ENCODE measurements at regions not wholly inside any gene's neighbourhood (a gene's known extent, or its start where the extent isn't known, plus 50 kb on each side); places are given as distances from the start of the nearest gene placed in this dataset.

DNA sequence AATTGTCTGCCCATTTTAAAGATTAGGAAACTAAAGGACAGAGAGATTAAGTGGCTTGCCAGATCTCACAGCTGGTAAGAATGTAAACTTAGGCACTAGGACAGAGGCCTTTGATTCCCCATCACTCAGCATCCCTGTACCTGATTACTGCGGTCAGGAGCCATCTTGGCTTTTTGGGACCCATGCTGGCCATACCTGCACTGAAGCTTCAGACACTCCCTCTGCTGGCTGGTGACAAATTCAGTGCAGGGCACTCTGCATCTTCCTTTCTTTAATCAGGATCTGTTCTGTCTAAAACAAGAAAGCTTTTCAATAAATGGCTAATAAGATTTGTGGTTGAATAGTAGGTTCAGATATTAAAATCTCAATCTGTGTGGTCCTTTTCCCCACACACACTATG lies 215.5 kb upstream of the RORB start:
- Histone ChIP-seq H3K9me3 (ENCODE audit: control insufficient read depth, low read length) (no peaks in the 10 kb centered on the region), H3K4me3 (ENCODE audit: low read length in 2 of 2) (no peak overlapping the region), H3K27me3 (ENCODE audit: control insufficient read depth in 1 of 2, insufficient read depth in 2 of 2, low read length in 1 of 2) (no peaks in the 10 kb centered on the region), H3K36me3 (ENCODE audit: control insufficient read depth in 1 of 2, insufficient read depth in 2 of 2, low read length in 1 of 2) (no peaks in the 10 kb centered on the region), H3K4me1 (ENCODE audit: control insufficient read depth in 1 of 2, insufficient read depth in 2 of 2, low read length in 2 of 2) (no peaks in the 10 kb centered on the region), H3K27ac (ENCODE audit: low read depth in 1 of 2, low read length in 2 of 2) (no peak overlapping the region)
- intact Hi-C loops (cut with DNase I) = no loop called here
- ATAC-seq (ENCODE audit: low FRiP score) = no peak
- DNase-seq = no peak
- 98 to 100% methylated on average over 1 of the region's 1 CpG for WGBS, 2 donors

DNA sequence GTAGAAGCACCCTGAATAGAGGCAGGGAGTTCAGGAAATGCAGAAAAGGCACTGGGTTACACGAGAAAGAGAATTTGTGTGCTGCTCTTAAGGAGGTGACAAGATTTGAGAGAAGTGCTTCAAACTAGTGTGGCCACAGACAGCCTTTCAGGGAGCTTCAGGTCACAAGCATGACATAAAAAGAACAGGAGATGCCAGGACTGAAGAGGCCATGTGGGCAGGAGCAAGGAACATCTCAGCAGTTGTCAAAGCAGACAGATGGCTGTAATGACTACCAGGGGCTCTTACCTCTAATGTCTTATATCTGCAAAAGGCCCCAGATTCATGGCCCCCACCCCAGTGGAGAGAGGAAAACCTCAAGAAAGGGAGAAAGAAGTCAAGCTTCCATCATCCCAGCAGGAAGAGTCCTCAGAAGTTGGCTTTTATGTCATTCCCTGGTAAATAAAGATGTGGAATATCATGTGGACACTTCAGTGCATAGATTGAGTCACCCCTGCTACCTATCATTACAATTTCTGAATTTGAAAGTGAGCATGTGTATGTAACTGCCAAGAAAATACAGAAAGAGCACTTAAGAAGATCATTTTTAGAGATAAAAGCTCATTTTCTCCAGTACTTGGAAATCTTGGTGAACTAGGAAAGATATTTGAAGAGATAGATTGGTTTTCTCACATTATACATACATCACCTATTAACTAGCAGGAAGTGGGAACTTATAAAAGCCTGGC lies 214.4 kb upstream of the RORB start:
- intact Hi-C loops (cut with DNase I) = no loop called here
- Histone ChIP-seq H3K27ac (ENCODE audit: low read depth in 1 of 2, low read length in 2 of 2) (no peak overlapping the region), H3K4me1 (ENCODE audit: control insufficient read depth in 1 of 2, insufficient read depth in 2 of 2, low read length in 2 of 2) (no peaks in the 10 kb centered on the region), H3K4me3 (ENCODE audit: low read length in 2 of 2) (no peak overlapping the region), H3K27me3 (ENCODE audit: control insufficient read depth in 1 of 2, insufficient read depth in 2 of 2, low read length in 1 of 2) (no peaks in the 10 kb centered on the region), H3K9me3 (ENCODE audit: control insufficient read depth, low read length) (no peaks in the 10 kb centered on the region), H3K36me3 (ENCODE audit: control insufficient read depth in 1 of 2, insufficient read depth in 2 of 2, low read length in 1 of 2) (no peaks in the 10 kb centered on the region)
- 0% methylated on average over 1 of the region's 1 CpG for WGBS, 2 donors
- no peak for DNase-seq
- no peak for ATAC-seq (ENCODE audit: low FRiP score)

DNA sequence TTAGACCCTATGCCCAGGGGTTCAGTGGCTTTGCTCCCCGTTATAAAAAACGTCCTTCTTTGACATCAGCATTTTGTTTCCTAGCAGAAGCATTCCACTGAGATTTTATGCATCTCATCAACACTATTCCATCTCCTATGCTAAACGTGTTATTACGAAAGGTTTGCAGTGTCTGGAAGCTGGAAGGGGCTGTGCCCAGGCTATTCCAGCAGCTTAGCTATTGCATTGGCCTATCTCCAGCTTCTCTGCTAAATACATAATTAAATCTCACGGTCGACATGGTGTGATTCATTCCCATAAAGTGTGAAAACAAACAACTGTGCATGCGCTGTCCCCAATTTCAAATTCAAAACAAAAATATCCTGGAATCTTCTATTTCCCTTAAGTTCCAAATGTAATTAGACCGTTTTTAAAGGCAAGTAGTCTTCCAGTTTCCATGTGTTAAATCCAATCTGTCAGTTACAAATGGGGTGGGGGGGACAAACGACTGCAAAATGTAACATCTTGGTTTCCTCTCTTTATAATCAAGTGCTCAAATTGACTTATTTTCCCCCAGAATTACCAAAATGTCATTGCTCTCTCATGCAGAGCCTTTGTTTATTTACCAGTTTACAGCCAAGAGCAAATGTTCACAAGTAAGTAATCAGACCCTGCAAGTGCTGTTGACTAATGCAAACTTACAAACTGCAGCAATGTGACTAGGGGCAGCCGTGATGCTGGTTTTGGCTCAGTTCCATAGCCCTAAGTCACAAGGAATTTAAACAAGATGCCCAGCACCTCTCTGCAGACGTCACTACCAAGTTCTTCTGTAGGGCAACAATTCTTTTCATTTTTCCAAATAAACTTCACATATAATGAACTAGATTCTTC lies 212.3 kb upstream of the RORB start:
- Histone ChIP-seq H3K9me3 (ENCODE audit: control insufficient read depth, low read length) (no peaks in the 10 kb centered on the region), H3K4me3 (ENCODE audit: low read length in 2 of 2) (no peak overlapping the region), H3K27me3 (ENCODE audit: control insufficient read depth in 1 of 2, insufficient read depth in 2 of 2, low read length in 1 of 2) (no peaks in the 10 kb centered on the region), H3K27ac (ENCODE audit: low read depth in 1 of 2, low read length in 2 of 2) (no peak overlapping the region), H3K4me1 (ENCODE audit: control insufficient read depth in 1 of 2, insufficient read depth in 2 of 2, low read length in 2 of 2) (no peaks in the 10 kb centered on the region), H3K36me3 (ENCODE audit: control insufficient read depth in 1 of 2, insufficient read depth in 2 of 2, low read length in 1 of 2) (no peaks in the 10 kb centered on the region)
- 14% methylated on average over 11 of the region's 11 CpGs for WGBS, 2 donors
- intact Hi-C loops (cut with DNase I) = no loop called here
- ATAC-seq (ENCODE audit: low FRiP score) = no peak
- no peak for DNase-seq

DNA sequence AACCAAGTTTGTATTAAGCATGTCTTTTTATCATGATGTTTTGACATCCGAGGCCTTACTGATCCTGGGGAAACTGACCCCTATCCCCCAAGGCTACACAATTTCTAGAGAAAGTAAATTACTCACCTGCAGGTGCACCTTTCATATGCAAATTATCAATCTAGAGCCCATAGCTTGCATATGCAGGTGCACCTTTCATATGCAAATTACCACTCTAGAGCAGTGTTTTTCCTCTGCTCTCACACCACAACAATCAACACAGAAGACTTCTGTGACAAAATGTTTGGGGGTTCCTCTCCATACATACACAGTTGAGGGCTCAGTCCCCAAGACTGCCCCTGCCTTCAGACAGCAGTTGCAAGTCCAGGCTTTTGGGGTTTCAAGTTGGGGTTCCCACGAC lies 203.7 kb upstream of the RORB start:
- DNase-seq = no peak
- WGBS, 2 donors = 86 to 87% methylated on average over 2 of the region's 2 CpGs
- ATAC-seq (ENCODE audit: low FRiP score) = no peak
- Histone ChIP-seq H3K9me3 (ENCODE audit: control insufficient read depth, low read length) (no peaks in the 10 kb centered on the region), H3K4me3 (ENCODE audit: low read length in 2 of 2) (no peak overlapping the region), H3K4me1 (ENCODE audit: control insufficient read depth in 1 of 2, insufficient read depth in 2 of 2, low read length in 2 of 2) (no peaks in the 10 kb centered on the region), H3K36me3 (ENCODE audit: control insufficient read depth in 1 of 2, insufficient read depth in 2 of 2, low read length in 1 of 2) (no peaks in the 10 kb centered on the region), H3K27me3 (ENCODE audit: control insufficient read depth in 1 of 2, insufficient read depth in 2 of 2, low read length in 1 of 2) (no peaks in the 10 kb centered on the region), H3K27ac (ENCODE audit: low read depth in 1 of 2, low read length in 2 of 2) (no peak overlapping the region)
- intact Hi-C loops (cut with DNase I) = no loop called here

DNA sequence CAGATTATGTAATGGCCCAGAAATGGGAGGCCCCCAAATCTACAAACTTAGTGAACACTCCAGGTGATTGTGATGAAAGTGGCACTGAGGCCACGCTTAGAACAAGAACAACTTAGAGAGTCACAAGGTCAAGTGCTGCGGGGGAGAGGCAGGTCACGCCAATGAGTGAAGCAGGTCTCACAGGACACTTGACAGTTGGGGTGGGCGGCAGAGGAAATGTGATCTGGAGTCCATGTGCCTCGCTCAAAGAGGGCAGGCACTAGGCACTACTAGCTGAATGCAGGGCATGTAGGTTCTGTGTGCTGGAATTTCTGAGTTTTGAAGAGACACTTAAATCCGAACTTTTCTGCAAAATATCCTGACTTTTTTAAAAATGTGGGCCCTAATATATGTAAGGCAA lies 193.2 kb upstream of the RORB start:
- Histone ChIP-seq H3K27me3 (ENCODE audit: control insufficient read depth in 1 of 2, insufficient read depth in 2 of 2, low read length in 1 of 2) (no peaks in the 10 kb centered on the region), H3K4me3 (ENCODE audit: low read length in 2 of 2) (no peak overlapping the region), H3K4me1 (ENCODE audit: control insufficient read depth in 1 of 2, insufficient read depth in 2 of 2, low read length in 2 of 2) (no peaks in the 10 kb centered on the region), H3K36me3 (ENCODE audit: control insufficient read depth in 1 of 2, insufficient read depth in 2 of 2, low read length in 1 of 2) (no peaks in the 10 kb centered on the region), H3K9me3 (ENCODE audit: control insufficient read depth, low read length) (no peaks in the 10 kb centered on the region), H3K27ac (ENCODE audit: low read depth in 1 of 2, low read length in 2 of 2) (no peak overlapping the region)
- DNase-seq (no peak), ATAC-seq (ENCODE audit: low FRiP score) (no peak)
- intact Hi-C loops (cut with DNase I) = no loop called here
- 62 to 69% methylated on average over 6 of the region's 6 CpGs for WGBS, 2 donors

DNA sequence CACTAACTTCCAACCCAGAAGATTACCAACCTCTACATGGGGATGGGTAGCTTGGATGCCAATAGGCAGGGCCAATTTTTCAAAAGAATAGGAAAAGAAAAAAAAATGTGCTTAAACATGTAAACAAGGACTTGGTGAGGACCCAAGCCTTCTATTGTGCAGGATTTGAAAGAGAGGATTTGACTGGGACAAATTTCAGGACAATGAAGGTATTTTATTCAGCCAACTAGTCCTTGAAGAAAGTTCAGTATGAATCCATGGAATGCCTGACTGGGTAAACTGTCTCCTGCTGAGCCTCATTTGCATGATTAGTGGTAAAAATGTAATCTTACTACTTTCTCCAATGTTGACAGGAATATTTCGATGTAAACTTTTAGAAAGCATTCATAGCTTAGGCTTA lies 192.5 kb upstream of the RORB start:
- Histone ChIP-seq H3K9me3 (ENCODE audit: control insufficient read depth, low read length) (no peaks in the 10 kb centered on the region), H3K27ac (ENCODE audit: low read depth in 1 of 2, low read length in 2 of 2) (no peak overlapping the region), H3K27me3 (ENCODE audit: control insufficient read depth in 1 of 2, insufficient read depth in 2 of 2, low read length in 1 of 2) (no peaks in the 10 kb centered on the region), H3K36me3 (ENCODE audit: control insufficient read depth in 1 of 2, insufficient read depth in 2 of 2, low read length in 1 of 2) (no peaks in the 10 kb centered on the region), H3K4me1 (ENCODE audit: control insufficient read depth in 1 of 2, insufficient read depth in 2 of 2, low read length in 2 of 2) (no peaks in the 10 kb centered on the region), H3K4me3 (ENCODE audit: low read length in 2 of 2) (no peak overlapping the region)
- ATAC-seq (ENCODE audit: low FRiP score) (no peak), DNase-seq (no peak)
- intact Hi-C loops (cut with DNase I) = no loop called here
- 66 to 72% methylated on average over 1 of the region's 1 CpG for WGBS, 2 donors

DNA sequence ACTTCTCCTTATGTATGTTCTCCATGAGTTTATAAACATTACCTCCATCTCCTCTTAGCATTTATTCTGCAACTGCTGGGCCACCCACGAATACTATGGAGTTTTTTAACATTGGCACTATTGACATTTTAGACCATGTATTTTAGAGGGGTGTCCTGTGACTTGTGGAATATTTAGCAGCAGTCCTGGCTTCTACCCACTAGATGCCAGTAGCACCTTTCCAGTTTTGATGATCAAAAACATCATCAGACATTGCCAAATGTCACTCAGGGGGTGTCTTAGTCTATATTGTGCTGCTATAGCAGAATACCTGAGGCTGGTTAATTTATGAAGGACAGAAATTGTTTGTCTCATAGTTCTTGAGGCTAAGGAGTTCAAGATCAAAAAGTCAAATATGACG lies 187.5 kb upstream of the RORB start:
- DNase-seq (no peak), ATAC-seq (ENCODE audit: low FRiP score) (no peak)
- Histone ChIP-seq H3K27ac (ENCODE audit: low read depth in 1 of 2, low read length in 2 of 2) (no peak overlapping the region), H3K4me1 (ENCODE audit: control insufficient read depth in 1 of 2, insufficient read depth in 2 of 2, low read length in 2 of 2) (no peaks in the 10 kb centered on the region), H3K9me3 (ENCODE audit: control insufficient read depth, low read length) (no peaks in the 10 kb centered on the region), H3K36me3 (ENCODE audit: control insufficient read depth in 1 of 2, insufficient read depth in 2 of 2, low read length in 1 of 2) (no peaks in the 10 kb centered on the region), H3K27me3 (ENCODE audit: control insufficient read depth in 1 of 2, insufficient read depth in 2 of 2, low read length in 1 of 2) (no peaks in the 10 kb centered on the region), H3K4me3 (ENCODE audit: low read length in 2 of 2) (no peak overlapping the region)
- 49 to 63% methylated on average over 2 of the region's 2 CpGs for WGBS, 2 donors
- intact Hi-C loops (cut with DNase I) = no loop called here

DNA sequence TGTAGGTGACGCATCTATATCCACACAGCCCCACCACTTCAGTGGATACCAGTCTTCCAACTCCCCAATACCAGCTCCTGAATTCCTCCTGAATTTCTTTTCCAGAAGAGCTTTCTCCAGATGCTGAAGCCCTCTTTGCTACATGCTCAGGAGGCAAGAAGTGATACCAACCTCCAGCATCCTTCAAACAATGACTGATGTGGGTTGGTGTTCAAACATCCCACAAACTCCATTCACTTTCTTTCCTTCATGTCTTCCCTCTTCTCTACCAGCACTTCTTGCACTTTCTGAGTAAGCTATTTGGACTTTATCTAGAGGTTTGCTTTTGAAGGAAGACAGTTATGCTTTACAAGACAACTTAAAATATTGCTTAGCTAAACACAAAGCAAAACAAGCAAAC lies 179.9 kb upstream of the RORB start:
- no peak overlapping the region for H3K27ac ChIP-seq (ENCODE audit: low read depth in 1 of 2, low read length in 2 of 2)
- no peak for ATAC-seq (ENCODE audit: low FRiP score)
- H3K9me3 ChIP-seq (ENCODE audit: control insufficient read depth, low read length) = no peaks in the 10 kb centered on the region
- no peaks in the 10 kb centered on the region for H3K36me3 ChIP-seq (ENCODE audit: control insufficient read depth in 1 of 2, insufficient read depth in 2 of 2, low read length in 1 of 2)
- 0% methylated on average over 1 of the region's 1 CpG for WGBS, 2 donors
- no peaks in the 10 kb centered on the region for H3K27me3 ChIP-seq (ENCODE audit: control insufficient read depth in 1 of 2, insufficient read depth in 2 of 2, low read length in 1 of 2)
- no peak for DNase-seq
- intact Hi-C loops (cut with DNase I) = no loop called here
- no peak overlapping the region for H3K4me3 ChIP-seq (ENCODE audit: low read length in 2 of 2)
- H3K4me1 ChIP-seq (ENCODE audit: control insufficient read depth in 1 of 2, insufficient read depth in 2 of 2, low read length in 2 of 2) = no peaks in the 10 kb centered on the region

DNA sequence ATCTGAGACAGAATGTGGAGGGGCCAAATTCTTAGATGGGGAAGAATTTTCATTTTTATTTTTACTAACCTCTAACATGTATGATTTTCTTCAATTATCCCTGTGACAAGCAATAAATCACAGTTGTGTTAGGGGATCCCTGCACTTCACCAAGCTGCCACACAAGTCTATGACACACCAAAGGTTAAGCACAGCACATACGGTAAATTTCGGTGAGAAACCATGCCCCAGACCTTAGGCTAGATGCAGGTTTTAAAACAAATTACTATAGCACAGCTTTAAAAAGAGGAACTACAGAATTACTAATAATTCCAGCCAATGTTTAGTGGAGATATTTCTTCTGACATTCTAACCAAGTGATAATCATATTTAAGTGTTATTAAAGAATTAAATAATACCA lies 175.7 kb upstream of the RORB start:
- no peak for ATAC-seq (ENCODE audit: low FRiP score)
- H3K9me3 ChIP-seq (ENCODE audit: control insufficient read depth, low read length) = no peaks in the 10 kb centered on the region
- DNase-seq = no peak
- 83% methylated on average over 2 of the region's 2 CpGs for WGBS, 2 donors
- no peak overlapping the region for H3K27ac ChIP-seq (ENCODE audit: low read depth in 1 of 2, low read length in 2 of 2)
- intact Hi-C loops (cut with DNase I) = no loop called here
- H3K27me3 ChIP-seq (ENCODE audit: control insufficient read depth in 1 of 2, insufficient read depth in 2 of 2, low read length in 1 of 2) = no peaks in the 10 kb centered on the region
- H3K4me3 ChIP-seq (ENCODE audit: low read length in 2 of 2) = no peak overlapping the region
- H3K36me3 ChIP-seq (ENCODE audit: control insufficient read depth in 1 of 2, insufficient read depth in 2 of 2, low read length in 1 of 2) = no peaks in the 10 kb centered on the region
- no peaks in the 10 kb centered on the region for H3K4me1 ChIP-seq (ENCODE audit: control insufficient read depth in 1 of 2, insufficient read depth in 2 of 2, low read length in 2 of 2)
